NCI-H1694 treated with DMSO at 0.1 percent for 48 hours (cell line): ENCODE measurements at regions not wholly inside any gene's neighbourhood (a gene's known extent, or its start where the extent isn't known, plus 50 kb on each side); places are given as distances from the start of the nearest gene placed in this dataset.

Experiments
- DNase-seq: peaks from one replicate; lab custom pipeline; 2025; lab: John Stamatoyannopoulos, UW

DNA sequence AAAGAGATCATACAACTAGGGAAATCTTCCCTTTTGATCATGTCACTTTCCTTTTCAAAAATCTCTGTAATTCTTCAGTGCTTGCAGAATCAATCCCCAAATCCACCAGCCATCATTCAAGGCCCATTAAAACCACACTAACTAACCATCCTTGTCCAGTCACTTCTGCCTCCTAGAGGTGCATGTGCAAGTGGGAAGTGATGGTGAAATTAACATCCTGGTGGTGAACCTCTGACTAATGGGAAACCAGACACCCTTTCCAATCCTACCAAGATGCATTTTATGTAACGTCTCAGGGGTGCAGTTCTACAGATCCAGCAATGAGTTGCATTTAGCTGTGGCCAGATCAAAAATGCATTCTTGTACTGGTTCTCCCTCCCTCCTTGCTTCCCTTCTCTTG lies 341.8 kb downstream of the RAPGEF2 start:
- DNase-seq = no peak

DNA sequence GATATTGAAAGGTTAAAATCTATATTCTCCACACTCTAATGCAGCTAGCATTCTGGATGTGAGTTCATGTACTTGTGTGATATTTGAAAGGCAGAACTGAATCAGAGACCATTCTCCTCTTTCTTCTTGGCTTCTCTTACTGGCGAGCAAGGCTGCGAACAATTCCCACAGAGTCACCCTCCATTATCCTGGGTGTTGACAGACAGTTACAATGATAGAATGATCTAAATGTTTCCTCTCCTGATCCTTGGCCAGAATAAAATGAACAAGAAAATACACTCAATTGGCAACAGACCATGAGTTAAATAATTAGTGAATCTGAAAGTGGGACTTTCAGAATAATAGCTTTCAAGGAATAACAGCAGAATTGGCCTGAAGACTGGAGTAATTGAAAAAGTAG lies 342.8 kb downstream of the RAPGEF2 start:
- no peak for DNase-seq

DNA sequence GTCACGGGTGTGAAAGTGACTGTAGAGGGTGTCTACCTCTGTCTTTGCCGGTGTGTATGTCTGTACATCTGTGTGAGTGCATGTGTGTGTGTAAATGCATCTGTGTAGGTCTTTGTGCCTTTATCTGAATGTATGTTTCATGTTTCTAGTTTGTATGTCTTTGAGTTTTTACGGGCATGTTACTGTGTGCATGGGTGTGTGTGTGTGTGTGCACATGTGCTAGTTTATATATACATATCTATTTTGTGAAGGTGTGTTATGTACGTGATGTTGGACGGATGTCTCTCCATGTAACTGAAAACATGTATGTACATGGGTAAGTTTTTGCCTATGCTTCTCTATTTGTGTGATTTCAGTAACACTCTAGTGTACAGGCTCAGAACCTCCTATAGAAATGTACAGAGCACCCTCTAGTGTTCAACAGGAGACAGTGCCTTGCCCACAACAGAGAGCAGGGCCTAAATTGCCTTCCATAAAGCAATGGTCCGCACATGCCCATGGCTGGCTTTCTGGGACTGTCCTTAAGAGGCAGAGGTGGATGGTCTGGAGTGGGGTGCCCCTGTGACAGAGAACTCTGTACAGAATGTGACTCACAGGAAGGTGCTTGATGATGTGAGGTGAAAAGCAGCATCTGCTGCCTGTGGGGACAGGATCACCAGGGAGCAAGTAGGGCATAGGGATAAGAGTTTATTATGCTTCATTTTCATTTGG lies 343.5 kb downstream of the RAPGEF2 start:
- DNase-seq = peak; percentile 62

DNA sequence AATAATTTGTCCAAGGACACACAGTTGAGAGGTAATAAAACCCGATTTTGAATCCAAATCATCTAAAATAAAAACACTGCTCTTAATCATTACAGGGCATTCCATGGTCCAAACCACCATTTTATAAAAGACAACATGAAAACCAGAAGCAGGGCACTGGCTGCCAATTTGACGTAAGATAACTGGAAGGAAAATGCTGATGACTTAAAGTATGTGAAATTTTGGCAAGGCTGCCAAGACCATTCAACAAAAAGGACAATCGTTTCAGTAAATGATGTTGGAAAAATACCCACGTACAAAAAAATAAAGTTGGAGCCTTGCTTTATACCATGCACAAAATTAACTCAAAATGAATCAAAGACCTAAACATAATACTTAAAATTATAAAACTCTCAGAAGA lies 344.4 kb downstream of the RAPGEF2 start:
- no peak for DNase-seq

DNA sequence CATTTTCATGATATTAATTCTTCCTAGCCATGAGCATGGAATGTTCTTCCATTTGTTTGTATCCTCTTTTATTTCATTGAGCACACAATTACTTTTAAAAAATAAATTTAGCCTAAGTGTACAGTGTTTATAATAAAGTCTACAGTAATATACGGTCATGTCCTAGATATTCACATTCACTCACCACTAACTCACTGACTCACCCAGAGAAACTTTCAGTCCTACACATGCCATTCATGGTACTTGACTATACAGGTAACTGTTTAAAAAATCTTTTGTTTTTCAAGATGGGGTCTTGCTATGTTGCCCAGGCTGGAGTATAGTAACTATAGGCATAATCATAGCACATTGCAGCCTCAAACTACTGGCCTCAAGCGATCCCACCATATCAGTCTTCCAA lies 348.1 kb downstream of the RAPGEF2 start:
- DNase-seq = no peak

DNA sequence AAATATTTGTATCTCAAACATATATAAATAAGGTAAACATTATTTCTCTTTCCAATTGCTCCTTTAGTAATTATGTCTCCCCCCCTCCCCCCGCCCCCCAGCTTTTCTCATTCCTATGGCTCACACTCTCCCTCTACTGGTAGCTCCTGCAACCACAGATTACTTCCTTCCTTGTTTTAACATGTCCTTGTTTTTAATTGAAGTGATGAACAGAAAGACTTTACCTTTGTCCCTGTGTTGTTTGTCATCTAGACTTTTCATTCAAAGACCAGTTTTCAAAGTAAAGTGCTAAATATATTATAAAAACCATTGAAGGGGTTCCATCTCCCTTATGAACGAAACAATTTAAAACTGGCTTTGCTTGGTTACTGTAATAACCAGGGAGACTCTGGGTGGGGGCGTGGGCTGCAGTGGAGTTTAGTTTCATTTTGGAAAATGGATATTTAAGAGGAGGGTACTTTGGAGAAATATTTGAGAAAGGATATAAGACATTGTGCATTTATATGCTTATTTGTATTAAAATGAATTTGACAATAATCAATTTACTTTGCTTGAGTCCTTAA lies 352.9 kb downstream of the RAPGEF2 start:
- DNase-seq = peak; percentile 41

DNA sequence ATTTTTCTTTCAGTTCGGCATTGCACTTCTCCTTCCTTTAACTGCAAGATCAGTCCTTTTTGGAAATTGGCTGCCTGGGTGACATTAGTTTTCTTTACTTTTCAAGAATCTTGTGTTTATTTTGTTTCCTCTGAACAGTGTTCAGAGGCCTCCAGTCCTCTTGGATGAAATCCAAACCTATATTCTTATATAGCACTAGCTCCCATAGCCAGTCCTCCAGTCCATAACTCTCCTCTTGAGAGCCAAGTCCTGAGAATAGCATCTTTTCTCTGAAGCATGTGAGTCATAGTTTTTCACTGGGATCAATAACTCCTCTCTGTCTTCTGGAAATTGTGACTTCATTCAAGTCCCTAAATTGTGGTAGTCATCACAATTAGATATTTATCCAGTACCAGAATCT lies 357.5 kb downstream of the RAPGEF2 start:
- no peak for DNase-seq

DNA sequence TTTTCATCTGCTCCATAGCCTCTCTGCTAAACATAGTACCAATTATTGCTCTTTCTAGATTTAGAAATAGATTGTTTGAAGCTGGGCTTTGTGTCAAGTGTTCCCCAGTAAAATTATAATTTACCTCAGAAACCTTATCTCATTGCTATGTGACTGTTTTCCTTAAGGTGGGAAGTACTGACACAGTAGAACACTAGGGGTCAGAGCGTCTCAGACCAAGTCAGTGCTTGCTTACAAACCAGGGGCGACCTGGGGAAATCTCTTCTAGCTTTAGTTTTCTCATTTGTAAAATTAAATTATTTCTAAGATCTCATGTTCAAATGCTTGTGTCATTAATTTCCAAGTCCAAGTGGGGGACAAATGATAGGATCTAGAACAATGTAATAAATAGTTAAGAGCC lies 360.4 kb downstream of the RAPGEF2 start:
- DNase-seq = no peak

DNA sequence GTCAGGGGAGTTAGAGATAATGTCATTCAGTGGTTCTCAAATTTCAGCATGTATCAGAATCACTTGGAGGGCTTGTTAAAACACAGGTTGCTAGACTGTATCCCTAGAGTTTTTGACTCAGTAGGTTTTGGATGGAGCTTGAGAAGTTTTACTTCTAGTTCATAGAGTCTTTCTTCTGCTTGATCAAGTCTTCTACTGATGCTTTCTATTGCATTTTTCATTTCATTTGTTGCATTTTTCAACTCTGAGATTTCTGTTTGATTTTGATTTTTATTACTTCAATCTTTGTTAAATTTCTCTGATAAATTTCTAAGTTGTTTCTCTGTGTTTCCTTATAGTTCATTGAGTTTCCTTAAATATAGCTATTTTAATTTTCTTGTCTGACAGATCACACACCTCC lies 361.4 kb downstream of the RAPGEF2 start:
- DNase-seq = no peak

DNA sequence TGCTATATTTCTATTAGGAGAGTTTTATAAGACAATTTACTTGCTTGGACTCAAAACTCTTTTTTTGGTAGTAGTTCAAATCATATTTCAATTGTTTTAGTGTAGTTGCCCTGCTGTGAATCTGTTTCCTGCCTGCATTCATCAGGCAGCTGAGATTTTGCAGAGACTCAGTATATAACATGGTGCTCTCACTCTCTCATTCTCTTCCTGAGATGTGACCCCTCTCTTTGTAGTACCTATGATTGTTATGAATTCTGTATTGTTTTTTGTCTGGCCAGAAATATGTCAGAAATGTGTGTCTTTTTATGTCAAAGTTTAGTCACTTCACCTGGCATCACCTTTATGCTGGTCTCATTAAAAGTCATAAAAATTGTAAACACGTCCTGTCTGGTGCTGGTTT lies 374.0 kb downstream of the RAPGEF2 start:
- DNase-seq = no peak

DNA sequence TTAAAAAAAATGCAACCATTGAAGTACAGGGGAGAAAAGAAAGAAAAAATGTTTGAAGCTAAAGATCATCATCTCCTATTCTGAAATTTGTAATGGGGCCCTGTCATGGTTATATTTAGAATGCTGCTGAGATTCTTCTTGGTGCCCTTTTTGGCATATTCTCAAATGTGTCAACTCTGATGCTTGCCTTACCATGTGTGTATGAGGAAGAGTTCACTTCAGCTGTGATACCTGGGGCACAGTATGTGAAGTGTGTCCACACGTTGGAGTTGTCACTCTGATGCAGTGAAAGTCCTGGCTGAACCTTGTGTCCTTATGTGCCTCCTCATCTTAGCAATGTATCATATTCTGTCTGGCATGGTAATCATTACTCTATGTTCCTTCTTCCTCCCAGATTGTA lies 377.9 kb downstream of the RAPGEF2 start:
- no peak for DNase-seq

DNA sequence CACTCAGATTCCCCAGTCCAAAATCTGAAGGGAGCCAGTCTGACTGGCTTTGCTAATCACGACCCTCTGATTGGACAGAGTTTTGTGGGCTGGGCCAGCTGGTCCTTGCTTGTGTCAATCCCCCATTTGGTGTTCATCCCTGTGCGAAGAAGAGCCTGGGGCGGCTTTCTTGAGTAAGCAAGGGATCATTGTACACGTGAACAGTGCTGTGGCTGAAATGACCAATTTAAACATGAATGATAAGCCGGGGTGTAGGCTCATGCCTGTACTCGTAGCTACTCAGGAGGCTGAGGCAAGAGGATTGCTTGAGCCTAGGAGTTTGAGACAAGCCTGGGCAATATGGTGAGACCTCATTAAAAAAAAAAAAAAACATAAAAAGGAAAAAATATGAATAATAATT lies 379.1 kb downstream of the RAPGEF2 start:
- DNase-seq = no peak

DNA sequence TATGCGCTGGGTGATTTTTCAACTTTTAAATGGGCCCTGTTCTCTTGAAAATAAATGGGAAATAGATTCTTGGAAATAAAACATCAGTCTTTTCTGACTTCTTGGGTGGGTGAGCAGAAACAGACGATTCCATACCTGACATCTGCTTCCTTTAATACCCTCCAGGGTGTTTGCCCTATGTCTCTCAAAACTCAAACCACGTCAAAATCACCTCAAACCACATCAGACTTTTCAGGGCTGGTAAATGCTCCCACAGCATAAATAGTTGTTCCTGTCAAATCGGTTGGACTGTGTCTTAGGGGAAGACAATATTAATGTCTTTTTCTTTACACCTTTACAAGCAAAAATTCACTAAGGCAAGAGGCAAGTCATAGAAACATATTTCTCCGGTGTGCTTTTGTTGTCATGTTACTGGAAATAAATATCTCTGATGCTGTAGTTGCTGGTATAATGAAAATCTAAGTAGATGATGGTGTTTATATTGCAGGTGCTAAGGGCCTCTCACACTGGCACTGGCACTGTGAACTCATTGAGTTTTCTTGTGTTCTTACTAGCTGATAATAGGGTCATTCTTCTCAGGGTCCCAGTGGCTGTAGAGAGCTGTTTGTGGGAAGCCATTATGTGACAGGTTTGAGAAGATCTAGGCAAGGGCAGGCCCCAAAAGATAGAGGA lies 380.4 kb downstream of the RAPGEF2 start:
- no peak for DNase-seq

DNA sequence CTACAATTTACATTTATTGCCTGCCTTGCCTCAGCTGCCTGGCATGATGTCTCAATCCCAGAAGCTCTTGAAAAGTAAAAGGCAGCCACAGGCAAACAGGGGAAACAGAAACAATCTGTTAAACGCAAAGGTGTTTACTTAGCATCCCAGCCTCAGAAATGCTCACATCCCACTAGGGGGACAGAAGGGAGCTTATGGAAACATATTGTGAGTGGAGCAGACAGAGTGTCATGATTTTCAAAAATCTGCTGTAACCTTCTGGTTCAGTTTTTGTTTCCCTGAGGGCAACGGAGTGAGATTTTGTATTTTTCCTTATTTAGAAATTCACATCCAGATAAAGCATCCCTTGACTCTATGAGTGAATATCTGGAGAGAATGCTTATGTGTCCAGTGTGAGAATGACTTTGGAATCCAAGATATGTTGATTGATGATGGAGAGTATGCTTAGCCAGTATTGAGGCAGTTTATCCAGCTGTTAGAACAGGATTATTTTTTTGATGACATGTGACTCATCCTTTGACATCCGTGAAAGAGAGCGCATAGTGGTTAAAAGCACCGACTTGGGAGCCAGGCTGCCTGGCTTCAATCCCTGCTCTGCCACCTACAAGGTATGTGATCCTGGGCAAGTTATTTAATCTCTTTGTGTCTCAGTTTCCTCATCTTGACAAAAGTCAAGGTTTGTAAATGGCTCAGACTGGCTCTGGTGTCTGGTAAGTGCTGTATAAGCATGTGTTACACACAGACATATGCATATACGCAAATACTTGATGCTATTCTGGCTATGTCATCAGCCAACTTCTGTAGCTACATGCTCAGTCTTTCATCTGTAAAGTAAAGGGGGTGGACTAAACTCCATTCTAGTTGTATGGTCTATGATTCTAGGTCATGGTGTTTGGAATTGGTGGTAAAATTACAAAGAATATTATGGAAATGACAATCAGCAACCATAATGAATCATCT lies 381.2 kb downstream of the RAPGEF2 start:
- DNase-seq = peak; percentile 78

DNA sequence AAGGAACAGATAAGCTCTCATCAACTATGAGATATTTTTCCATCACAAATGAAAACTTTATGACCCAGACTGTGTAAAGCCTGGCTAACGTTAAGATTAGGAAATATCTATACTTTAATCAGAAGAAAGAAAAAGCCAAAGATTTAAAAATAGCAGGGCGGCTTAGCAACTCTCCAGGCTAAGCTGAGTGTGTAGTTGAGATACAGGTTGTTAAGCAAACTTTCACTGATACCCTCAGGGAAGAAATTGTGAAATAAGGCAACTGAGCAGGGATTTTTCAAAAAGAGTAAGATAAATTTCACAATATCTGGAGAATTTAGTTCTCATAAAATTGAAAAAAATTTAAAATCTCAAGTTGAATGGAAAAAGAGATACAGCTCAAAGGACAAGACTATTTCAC lies 382.0 kb downstream of the RAPGEF2 start:
- no peak for DNase-seq

DNA sequence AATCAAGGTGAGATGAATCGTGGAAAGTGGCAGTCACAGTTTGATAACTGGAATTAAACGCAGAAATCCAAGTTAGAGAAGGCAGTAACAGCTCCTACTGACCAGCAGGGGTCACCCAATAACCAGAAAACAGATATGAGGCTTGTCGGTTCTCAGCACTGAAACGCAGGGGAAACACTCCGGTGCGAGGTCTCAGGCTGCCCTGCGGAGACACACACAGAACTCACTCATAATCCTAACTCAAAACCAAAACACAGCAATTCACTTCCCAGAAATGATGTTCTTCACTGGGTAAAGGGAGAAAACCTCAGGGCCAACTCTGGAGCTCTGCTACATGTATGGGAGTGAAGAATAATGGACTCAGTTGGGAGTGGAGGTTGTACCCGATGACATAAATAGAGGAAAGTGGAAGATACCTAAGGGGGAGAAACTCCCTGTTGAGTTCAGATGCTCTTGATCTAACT lies 384.4 kb downstream of the RAPGEF2 start:
- peak; percentile 68 for DNase-seq

DNA sequence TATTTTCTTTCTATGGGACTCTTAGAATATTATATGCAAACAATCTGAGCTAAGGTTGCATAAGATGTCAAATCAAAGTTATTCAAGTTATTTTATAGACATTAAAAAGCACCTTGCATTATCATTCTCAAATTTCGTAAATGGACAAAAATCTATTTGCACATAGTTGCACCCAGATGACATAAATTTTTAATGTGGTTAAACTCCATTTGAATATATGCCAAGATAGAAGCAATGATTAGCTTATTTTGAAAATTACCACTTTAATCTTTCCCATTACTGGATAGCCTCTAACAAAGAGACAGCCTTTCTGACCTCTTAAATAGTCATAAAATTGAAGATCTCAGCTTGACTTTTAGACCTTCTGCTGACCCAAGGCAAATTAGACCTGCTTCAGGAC lies 386.8 kb downstream of the RAPGEF2 start:
- no peak for DNase-seq

DNA sequence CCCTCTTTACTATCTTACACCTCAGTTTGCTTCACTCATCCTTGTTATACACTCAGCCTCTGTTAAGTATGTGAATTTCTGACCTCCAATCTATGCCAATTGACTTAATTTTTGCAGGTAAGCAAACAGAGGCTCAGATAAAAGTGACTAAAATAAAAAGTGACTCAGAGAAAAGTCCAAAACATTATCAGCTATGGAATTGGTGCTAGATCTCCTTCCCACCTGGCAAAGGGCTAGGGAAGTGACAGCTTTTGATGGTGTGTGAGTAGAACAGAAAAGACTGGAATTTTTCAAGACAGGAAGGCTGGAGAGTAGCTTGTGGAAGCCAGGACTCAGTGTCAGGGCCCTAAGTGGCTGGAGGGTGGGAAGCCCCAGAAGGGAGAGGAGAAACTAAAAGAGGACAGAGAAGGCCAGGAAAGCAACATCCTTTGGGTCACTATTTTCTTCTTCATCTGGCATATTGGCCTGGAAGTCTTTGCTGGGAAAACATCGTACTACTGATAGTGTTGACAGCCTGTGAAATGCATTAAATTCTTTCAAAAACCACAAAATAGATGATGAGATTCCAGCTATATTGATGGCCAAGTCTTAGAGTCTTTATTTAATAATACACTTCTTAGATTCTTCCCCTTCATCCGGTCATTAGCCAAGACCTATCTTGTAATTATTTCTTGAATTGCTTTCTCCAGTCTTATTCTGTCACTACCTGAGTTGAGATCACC lies 392.8 kb downstream of the RAPGEF2 start:
- DNase-seq = no peak

DNA sequence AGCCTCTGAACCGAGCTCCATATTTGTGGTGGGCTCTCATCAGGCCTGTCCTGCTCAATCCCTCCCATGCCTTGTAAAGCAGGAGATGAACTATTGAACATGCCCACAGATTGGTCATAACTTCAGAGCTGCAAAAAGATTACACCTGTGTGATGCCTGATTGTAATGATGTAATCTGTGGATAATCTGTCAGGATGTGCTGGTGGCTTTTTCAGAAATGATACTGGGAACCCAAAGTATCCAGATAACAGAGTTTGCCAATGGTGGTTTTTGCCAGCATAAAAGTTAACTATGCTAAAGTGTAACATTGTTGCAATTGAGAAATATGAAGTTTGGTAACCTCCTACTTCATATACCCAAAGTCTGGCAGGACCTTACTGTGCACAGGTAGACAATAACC lies 393.4 kb downstream of the RAPGEF2 start:
- no peak for DNase-seq

DNA sequence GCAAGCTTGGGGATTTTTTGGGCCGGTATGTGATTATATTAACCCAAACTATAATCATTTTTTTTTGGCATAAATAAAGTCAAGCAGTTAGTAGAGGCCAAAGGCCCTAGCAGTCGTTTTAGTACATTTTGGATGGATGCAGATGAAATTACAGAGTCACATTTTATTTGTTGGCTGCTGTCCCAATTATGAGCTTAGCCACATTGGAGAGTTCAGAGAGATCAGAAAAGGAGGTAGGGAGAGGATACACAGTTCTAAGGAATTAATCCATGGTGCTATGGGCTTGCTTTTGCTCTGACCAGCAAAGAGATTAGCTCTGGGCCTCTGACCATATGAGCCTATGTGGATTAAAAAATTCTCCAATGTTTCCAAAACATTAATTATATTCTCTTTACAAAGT lies 395.1 kb downstream of the RAPGEF2 start:
- DNase-seq = peak; percentile 70

DNA sequence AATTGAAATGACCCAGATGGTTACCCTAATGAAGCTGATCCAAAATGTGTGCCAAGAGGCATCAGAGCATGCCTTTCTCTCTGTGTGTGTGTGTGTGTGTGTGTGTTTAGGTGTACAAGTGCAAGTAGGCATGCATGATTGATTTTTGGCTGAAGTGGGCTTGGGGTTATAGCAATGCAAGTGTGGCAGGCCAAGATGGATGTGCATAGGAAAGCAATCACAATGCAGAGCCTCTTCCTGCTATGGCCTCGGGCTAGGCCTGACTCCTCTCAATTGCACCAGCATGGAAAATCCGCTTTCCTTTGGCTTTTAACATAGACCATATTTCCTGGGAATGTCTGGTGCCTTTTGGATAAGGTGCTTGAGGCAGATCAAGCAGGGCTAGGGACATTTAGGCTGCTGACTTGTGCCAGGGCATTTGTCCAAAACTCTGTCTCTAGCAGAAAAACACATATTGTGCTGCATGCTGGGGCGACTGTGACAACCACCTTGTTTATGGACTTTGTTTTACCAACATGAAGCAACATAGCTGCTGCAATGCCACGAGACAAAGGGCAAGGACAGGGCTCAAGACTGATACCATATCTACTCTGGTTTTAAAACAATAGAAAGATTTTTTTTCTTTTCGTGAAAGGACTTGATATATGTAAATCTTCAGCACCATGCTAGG lies 395.7 kb downstream of the RAPGEF2 start:
- DNase-seq = peak; percentile 88
